GM12892 (cell line): ENCODE measurements at regions not wholly inside any gene's neighbourhood (a gene's known extent, or its start where the extent isn't known, plus 50 kb on each side); places are given as distances from the start of the nearest gene placed in this dataset.

Source experiments
- POLR2A ChIP-seq: IDR thresholded peaks from 2 replicates; pipeline ENCODE4 v1.6.1; 2011; ENCODE audit warnings: low read depth, low read length, control low read depth
- POLR2AphosphoS5 ChIP-seq: IDR thresholded peaks from 2 replicates; pipeline ENCODE4 v1.6.1; 2011; ENCODE audit warnings: low read depth, low read length, control low read depth
- TAF1 ChIP-seq: IDR thresholded peaks from 2 replicates; pipeline ENCODE4 v1.6.1; 2011; ENCODE audit warnings: low read depth, mild to moderate bottlenecking, control low read depth, low read length, borderline replicate concordance

DNA sequence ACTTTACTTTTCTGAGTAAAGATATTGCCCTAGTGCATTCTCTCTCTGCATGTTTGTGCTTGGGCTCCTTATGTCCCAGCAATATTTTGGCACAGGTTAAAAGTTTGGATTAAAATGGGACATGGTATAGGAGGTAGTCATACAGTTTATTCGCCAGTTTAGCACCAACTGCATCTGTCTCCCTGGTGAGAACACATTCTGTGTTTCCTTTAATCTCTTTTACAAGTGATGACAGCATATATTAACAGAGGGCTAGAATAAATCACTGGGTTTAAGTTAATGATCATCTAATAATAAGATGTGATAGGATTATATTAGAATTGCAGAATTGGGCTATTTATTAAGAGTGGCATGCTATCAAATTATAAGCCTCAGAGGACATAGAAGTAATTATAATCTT, 550.1 kb downstream of the LRRC70 start:
- TF ChIP-seq POLR2A (no peak), POLR2AphosphoS5 (no peak), TAF1 (no peak)
